Upper lobe of right lung (tissue), 1 donor: ENCODE measurements at regions not wholly inside any gene's neighbourhood (a gene's known extent, or its start where the extent isn't known, plus 50 kb on each side); places are given as distances from the start of the nearest gene placed in this dataset.

Source experiments
- ATAC-seq: fragments of 200-7000 bp; cut with Tn5 transposase; one replicate; pipeline ENCODE4 v1.9.1; 2020; ENCODE audit warnings: mild to moderate bottlenecking, moderate library complexity
- DNase-seq: peaks from one replicate; pipeline ENCODE4 v3.0.0-alpha.2; 2020
- H3K27ac ChIP-seq: fragments of 200-600 bp; one replicate; pipeline ENCODE4 v1.8.0; 2022
- H3K27me3 ChIP-seq: fragments of 200-600 bp; one replicate; pipeline ENCODE4 v1.8.0; 2022; ENCODE audit warnings: mild to moderate bottlenecking
- H3K36me3 ChIP-seq: fragments of 200-600 bp; one replicate; pipeline ENCODE4 v1.8.0; 2022
- H3K4me1 ChIP-seq: fragments of 200-600 bp; one replicate; pipeline ENCODE4 v1.8.0; 2022
- H3K4me3 ChIP-seq: fragments of 200-600 bp; one replicate; pipeline ENCODE4 v1.8.0; 2022; ENCODE audit warnings: mild to moderate bottlenecking
- H3K9me3 ChIP-seq: fragments of 200-600 bp; one replicate; pipeline ENCODE4 v1.8.0; 2022
- CTCF ChIP-seq: fragments of 200-600 bp; IDR thresholded peaks from one replicate; pipeline ENCODE4 v1.8.0; 2022; ENCODE audit warnings: antibody characterized with exemption
- intact Hi-C: fragments of 100-400 bp; cut with DNase I; formaldehyde crosslinking; loops from one replicate; pipeline ENCODE4 v1.11.0; 2022
- donor health status: DM: no; HTN: yes; CAD: no; lungs with severe emphysema.

- peak; percentile 62 for ATAC-seq
- Histone ChIP-seq H3K27me3 (no peaks in the 10 kb centered on the region), H3K36me3 (no peaks in the 10 kb centered on the region), H3K9me3 (no peaks in the 10 kb centered on the region), H3K27ac (no peak overlapping the region), H3K4me1 (no peaks in the 10 kb centered on the region), H3K4me3 (peak overlapping the region; percentile 8)
- no peak for TF ChIP-seq CTCF
- intact Hi-C loops, result no loop called here
- DNase-seq, result no peak
Observed at GRCh38 chr9:117546894-117547678, 132.2 kb upstream of the ASTN2 start.

GRCh38 chr9:117545846-117546245 is 131.0 kb upstream of the ASTN2 start:
- intact Hi-C loops, result no loop called here
- DNase-seq (no peak), ATAC-seq (no peak)
- Histone ChIP-seq H3K9me3 (no peaks in the 10 kb centered on the region), H3K27ac (no peak overlapping the region), H3K4me1 (no peaks in the 10 kb centered on the region), H3K27me3 (no peaks in the 10 kb centered on the region), H3K36me3 (no peaks in the 10 kb centered on the region), H3K4me3 (no peak overlapping the region)
- no peak for TF ChIP-seq CTCF

- TF ChIP-seq CTCF, result no peak
- intact Hi-C loops, result no loop called here
Observed at GRCh38 chr9:117543089-117543488, 128.2 kb upstream of the ASTN2 start.

GRCh38 chr9:117542021-117542420 is 127.2 kb upstream of the ASTN2 start:
- DNase-seq (no peak), ATAC-seq (no peak)
- Histone ChIP-seq H3K9me3 (no peaks in the 10 kb centered on the region), H3K4me3 (no peak overlapping the region), H3K4me1 (no peaks in the 10 kb centered on the region), H3K36me3 (no peaks in the 10 kb centered on the region), H3K27me3 (no peaks in the 10 kb centered on the region), H3K27ac (no peak overlapping the region)
- TF ChIP-seq CTCF, result no peak
- intact Hi-C loops, result no loop called here

More at GRCh38 chr9:117543089-117543488, 128.2 kb upstream of the ASTN2 start:
- Histone ChIP-seq H3K4me3 (no peak overlapping the region), H3K36me3 (no peaks in the 10 kb centered on the region), H3K4me1 (no peaks in the 10 kb centered on the region), H3K27ac (no peak overlapping the region), H3K27me3 (no peaks in the 10 kb centered on the region), H3K9me3 (no peaks in the 10 kb centered on the region)
- DNase-seq, result no peak
- no peak for ATAC-seq

- no peak overlapping the region for H3K27ac ChIP-seq
- no peak overlapping the region for H3K4me3 ChIP-seq
- no peaks in the 10 kb centered on the region for H3K4me1 ChIP-seq
- no peaks in the 10 kb centered on the region for H3K27me3 ChIP-seq
- intact Hi-C loops, result no loop called here
- DNase-seq (no peak), ATAC-seq (no peak)
- H3K9me3 ChIP-seq, result no peaks in the 10 kb centered on the region
- no peak for TF ChIP-seq CTCF
- no peaks in the 10 kb centered on the region for H3K36me3 ChIP-seq
Observed at GRCh38 chr9:117541181-117541580, 126.3 kb upstream of the ASTN2 start.
